ENCODE measurements at regions not wholly inside any gene's neighbourhood (a gene's known extent, or its start where the extent isn't known, plus 50 kb on each side); places are given as distances from the start of the nearest gene placed in this dataset.

DNA sequence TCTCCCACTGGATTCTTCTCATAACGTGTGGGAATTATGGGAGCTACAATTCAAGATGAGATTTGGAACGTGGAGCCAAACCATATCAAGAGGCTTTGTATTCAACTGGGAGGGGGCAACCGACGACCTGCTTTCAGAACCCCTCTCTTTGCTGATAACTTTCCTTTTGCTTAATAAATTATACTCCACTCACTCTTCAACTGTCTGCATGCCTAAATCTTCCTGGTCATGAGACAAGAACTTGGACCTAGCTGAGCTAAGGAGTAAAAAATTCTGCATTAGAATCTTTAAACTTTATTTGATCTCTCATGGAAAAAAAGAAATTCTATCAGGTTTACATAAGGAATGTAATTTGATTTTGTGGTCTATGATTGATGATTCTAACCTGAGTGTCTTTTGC, 86.7 kb upstream of the CYYR1 start:
- TF ChIP-seq CTCF (IDR thresholded peaks at IDR 0.05; ENCODE audit: low read depth, low read length, poor library complexity, severe bottlenecking) (no peak), EZH2phosphoT487 (IDR thresholded peaks at IDR 0.05; ENCODE audit: borderline replicate concordance, low read length) (no peak)
